C1 segment of cervical spinal cord (tissue), 14 donors: ENCODE measurements at regions not wholly inside any gene's neighbourhood (a gene's known extent, or its start where the extent isn't known, plus 50 kb on each side); places are given as distances from the start of the nearest gene placed in this dataset.
"Not testable (repeated sequence)": the region's sequence is repeated elsewhere in the genome, so short reads cannot be mapped to it uniquely, and the experiment has no call there.

Source experiments
- DNase-seq, 14 donors: peaks; one replicate each; lab custom pipeline; 2025; lab: John Stamatoyannopoulos, UW

- no peak for DNase-seq
Measured at GRCh38 chr3:29181872-29182271, 99.0 kb upstream of the RBMS3 start.

- not testable (repeated sequence) for DNase-seq
Measured at GRCh38 chr3:29182828-29183227, 98.0 kb upstream of the RBMS3 start.

GRCh38 chr3:29183346-29184087 is 97.4 kb upstream of the RBMS3 start:
- no peak for DNase-seq

GRCh38 chr3:29185706-29186105 is 95.2 kb upstream of the RBMS3 start:
- no peak for DNase-seq

- no peak for DNase-seq
Measured at GRCh38 chr3:29186131-29186599, 94.7 kb upstream of the RBMS3 start.

GRCh38 chr3:29186982-29187725 is 93.7 kb upstream of the RBMS3 start:
- DNase-seq: no peak

GRCh38 chr3:29189328-29189727 is 91.5 kb upstream of the RBMS3 start:
- DNase-seq: no peak

GRCh38 chr3:29194139-29194538 is 86.7 kb upstream of the RBMS3 start:
- DNase-seq: no peak

GRCh38 chr3:29195056-29195455 is 85.8 kb upstream of the RBMS3 start:
- DNase-seq: no peak

GRCh38 chr3:29201604-29202003 is 79.3 kb upstream of the RBMS3 start:
- DNase-seq: peak in 2 of 14 donors; percentile 0 to 7

- DNase-seq: no peak
Measured at GRCh38 chr3:29202378-29202777, 78.5 kb upstream of the RBMS3 start.

GRCh38 chr3:29203851-29204250 is 77.0 kb upstream of the RBMS3 start:
- DNase-seq: no peak

- DNase-seq: no peak
Measured at GRCh38 chr3:29207427-29207826, 73.4 kb upstream of the RBMS3 start.

GRCh38 chr3:29212789-29213433 is 68.0 kb upstream of the RBMS3 start:
- no peak for DNase-seq

- no peak for DNase-seq
Measured at GRCh38 chr3:29214009-29214658, 66.7 kb upstream of the RBMS3 start.

GRCh38 chr3:29215948-29216347 is 64.9 kb upstream of the RBMS3 start:
- no peak for DNase-seq

GRCh38 chr3:29226706-29227105 is 54.2 kb upstream of the RBMS3 start:
- DNase-seq: no peak

- DNase-seq: no peak
Measured at GRCh38 chr3:29227307-29227706, 53.6 kb upstream of the RBMS3 start.
